A549 (cell line): ENCODE measurements at regions not wholly inside any gene's neighbourhood (a gene's known extent, or its start where the extent isn't known, plus 50 kb on each side); places are given as distances from the start of the nearest gene placed in this dataset.

Experiments
- CBX2 ChIP-seq: fragments of 200-600 bp; sonication (generic); IDR thresholded peaks from 2 replicates; pipeline ENCODE4 v1.6.1; 2016; ENCODE audit warnings: low read depth, mild to moderate bottlenecking, borderline replicate concordance
- CTCF ChIP-seq: fragments of >200 bp; sonication (Bioruptor Twin); formaldehyde crosslinking; IDR thresholded peaks from 3 replicates; pipeline ENCODE4 v1.5.1; 2016
- EP300 ChIP-seq, 2 experiments: fragments of >200 bp; sonication (Bioruptor Twin); formaldehyde crosslinking; IDR thresholded peaks; 2 replicates in 1 of 2; 3 replicates in 1 of 2; pipeline ENCODE4 v1.6.1; 2016 to 2017
- JUN ChIP-seq, 2 experiments: fragments of >200 bp; sonication (Bioruptor Twin); formaldehyde crosslinking; IDR thresholded peaks; 2 replicates in 1 of 2; 3 replicates in 1 of 2; pipeline ENCODE4 v1.6.1; 2016 to 2017
- PHF8 ChIP-seq: fragments of 200-600 bp; sonication (generic); IDR thresholded peaks from 2 replicates; pipeline ENCODE4 v1.6.1; 2016; ENCODE audit warnings: low read depth, mild to moderate bottlenecking, antibody characterized with exemption, moderate library complexity, borderline replicate concordance
- POLR2A ChIP-seq: IDR thresholded peaks from 2 replicates; pipeline ENCODE4 v1.6.1; 2012; ENCODE audit warnings: mild to moderate bottlenecking, low read length
- POLR2AphosphoS2 ChIP-seq: conservative IDR thresholded peaks from 2 replicates; pipeline ENCODE4 v1.6.1; 2012; ENCODE audit warnings: low read length, improper control_type of control experiment, inconsistent platforms
- SMC3 ChIP-seq: fragments of >200 bp; sonication (Bioruptor Twin); formaldehyde crosslinking; IDR thresholded peaks from 3 replicates; pipeline ENCODE4 v1.6.1; 2018; ENCODE audit warnings: inconsistent platforms
- SREBF2 ChIP-seq: fragments of 450-650 bp; IDR thresholded peaks from 2 replicates; pipeline ENCODE4 v1.6.1; 2014; ENCODE audit warnings: mild to moderate bottlenecking, moderate library complexity
- ZFP36 ChIP-seq: fragments of 450-650 bp; IDR thresholded peaks from 2 replicates; pipeline ENCODE4 v1.6.1; 2014; ENCODE audit warnings: borderline replicate concordance; ENCODE audit not compliant: partially characterized antibody
- ZSCAN20 ChIP-seq: fragments of 250-450 bp; sonication (Bioruptor Pico); IDR thresholded peaks from 2 replicates; pipeline ENCODE4 v1.8.0; 2022; ENCODE audit warnings: mild to moderate bottlenecking, moderate library complexity
- TF ChIP-seq, protein P1 (sequence below): fragments of 200-600 bp; sonication (generic); IDR thresholded peaks from 2 replicates; pipeline ENCODE4 v1.6.1; 2016; ENCODE audit warnings: antibody characterized with exemption, mild to moderate bottlenecking, moderate library complexity

DNA sequence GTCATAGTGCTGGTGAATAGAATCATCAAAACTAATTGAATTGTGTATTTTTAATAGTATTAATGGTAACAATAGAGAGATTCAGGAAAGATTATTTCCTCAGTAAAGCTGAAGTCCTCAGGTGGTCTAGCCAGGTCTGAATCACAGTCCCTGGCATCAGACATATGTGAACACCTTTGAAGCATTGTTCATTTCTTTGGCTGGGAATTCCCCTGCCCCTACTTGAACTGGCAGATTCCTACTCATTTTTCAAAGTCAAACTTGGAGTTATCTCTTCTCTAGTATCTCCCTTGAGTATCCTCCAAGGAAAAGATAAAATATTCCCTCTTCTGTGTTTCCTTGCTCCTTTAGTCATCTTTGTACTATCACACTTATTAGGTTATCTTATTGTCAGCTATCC, 759.8 kb downstream of the ADGRL2 start:
- TF ChIP-seq SREBF2 (no peak), CTCF (no peak), POLR2A (no peak), POLR2AphosphoS2 (no peak), SMC3 (no peak), EP300 (IDR thresholded peaks at IDR 0.05) (no peak), ZFP36 (no peak), PHF8 (no peak), CBX2 (no peak), JUN (IDR thresholded peaks at IDR 0.05) (no peak), ZSCAN20 (CRISPR knock-in tag) (no peak)
- TF ChIP-seq, protein P1, sequence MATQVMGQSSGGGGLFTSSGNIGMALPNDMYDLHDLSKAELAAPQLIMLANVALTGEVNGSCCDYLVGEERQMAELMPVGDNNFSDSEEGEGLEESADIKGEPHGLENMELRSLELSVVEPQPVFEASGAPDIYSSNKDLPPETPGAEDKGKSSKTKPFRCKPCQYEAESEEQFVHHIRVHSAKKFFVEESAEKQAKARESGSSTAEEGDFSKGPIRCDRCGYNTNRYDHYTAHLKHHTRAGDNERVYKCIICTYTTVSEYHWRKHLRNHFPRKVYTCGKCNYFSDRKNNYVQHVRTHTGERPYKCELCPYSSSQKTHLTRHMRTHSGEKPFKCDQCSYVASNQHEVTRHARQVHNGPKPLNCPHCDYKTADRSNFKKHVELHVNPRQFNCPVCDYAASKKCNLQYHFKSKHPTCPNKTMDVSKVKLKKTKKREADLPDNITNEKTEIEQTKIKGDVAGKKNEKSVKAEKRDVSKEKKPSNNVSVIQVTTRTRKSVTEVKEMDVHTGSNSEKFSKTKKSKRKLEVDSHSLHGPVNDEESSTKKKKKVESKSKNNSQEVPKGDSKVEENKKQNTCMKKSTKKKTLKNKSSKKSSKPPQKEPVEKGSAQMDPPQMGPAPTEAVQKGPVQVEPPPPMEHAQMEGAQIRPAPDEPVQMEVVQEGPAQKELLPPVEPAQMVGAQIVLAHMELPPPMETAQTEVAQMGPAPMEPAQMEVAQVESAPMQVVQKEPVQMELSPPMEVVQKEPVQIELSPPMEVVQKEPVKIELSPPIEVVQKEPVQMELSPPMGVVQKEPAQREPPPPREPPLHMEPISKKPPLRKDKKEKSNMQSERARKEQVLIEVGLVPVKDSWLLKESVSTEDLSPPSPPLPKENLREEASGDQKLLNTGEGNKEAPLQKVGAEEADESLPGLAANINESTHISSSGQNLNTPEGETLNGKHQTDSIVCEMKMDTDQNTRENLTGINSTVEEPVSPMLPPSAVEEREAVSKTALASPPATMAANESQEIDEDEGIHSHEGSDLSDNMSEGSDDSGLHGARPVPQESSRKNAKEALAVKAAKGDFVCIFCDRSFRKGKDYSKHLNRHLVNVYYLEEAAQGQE = no peak
